ENCODE measurements at regions not wholly inside any gene's neighbourhood (a gene's known extent, or its start where the extent isn't known, plus 50 kb on each side); places are given as distances from the start of the nearest gene placed in this dataset.
A peak's percentile ranks its signal among the peaks of the same experiment; 100 is the strongest.

DNA sequence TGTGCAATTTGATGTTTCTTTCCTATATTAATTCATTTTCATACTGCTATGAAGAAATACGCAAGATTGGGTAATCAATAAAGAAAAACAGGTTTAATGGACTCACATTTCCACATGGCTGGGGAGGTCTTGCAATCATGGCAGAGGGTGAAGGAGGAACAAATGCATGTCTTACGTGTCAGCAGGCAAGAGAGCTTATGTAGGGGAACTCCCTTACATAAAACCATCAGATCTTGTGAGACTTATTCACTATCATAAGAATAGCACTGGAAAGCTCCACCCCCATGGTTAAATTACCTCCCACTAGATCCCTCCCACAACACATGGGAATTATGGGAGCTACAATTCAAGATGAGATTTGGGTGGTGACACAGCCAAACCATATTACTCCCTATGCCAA lies 418.9 kb upstream of the MAF start:
- H3K4me3 ChIP-seq: no peak overlapping the region
- intact Hi-C loops (cut with DNase I): no loop called here
- H3K9me3 ChIP-seq: no peaks in the 10 kb centered on the region
- TF ChIP-seq, protein P1, sequence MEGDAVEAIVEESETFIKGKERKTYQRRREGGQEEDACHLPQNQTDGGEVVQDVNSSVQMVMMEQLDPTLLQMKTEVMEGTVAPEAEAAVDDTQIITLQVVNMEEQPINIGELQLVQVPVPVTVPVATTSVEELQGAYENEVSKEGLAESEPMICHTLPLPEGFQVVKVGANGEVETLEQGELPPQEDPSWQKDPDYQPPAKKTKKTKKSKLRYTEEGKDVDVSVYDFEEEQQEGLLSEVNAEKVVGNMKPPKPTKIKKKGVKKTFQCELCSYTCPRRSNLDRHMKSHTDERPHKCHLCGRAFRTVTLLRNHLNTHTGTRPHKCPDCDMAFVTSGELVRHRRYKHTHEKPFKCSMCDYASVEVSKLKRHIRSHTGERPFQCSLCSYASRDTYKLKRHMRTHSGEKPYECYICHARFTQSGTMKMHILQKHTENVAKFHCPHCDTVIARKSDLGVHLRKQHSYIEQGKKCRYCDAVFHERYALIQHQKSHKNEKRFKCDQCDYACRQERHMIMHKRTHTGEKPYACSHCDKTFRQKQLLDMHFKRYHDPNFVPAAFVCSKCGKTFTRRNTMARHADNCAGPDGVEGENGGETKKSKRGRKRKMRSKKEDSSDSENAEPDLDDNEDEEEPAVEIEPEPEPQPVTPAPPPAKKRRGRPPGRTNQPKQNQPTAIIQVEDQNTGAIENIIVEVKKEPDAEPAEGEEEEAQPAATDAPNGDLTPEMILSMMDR (IDR thresholded peaks at IDR 0.05): no peak
- no peaks in the 10 kb centered on the region for H3K4me1 ChIP-seq
- ATAC-seq: no peak
- H3K36me3 ChIP-seq: no peaks in the 10 kb centered on the region
- no peaks in the 10 kb centered on the region for H3K27me3 ChIP-seq
- H3K27ac ChIP-seq: no peak overlapping the region
- DNase-seq: no peak

DNA sequence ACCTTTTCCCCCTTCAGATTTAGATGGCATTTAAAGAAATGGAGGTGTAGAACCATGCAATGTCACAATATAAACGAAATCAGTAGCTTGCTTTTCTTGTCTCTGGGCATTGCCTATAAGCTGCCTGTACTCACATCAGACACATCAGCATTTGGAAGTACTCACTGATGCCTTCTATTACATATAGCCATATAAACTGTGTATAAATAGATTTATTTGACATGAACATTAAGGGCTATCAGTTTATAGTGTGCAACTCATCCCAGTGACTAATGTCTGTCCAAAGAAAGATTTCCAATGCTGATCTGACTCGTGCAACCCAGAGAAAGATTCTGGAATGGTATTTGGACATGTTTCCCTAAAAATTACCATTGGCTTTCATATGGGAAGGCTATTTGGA lies 417.9 kb upstream of the MAF start:
- Histone ChIP-seq H3K36me3 (no peaks in the 10 kb centered on the region), H3K4me3 (no peak overlapping the region), H3K9me3 (no peaks in the 10 kb centered on the region), H3K27ac (no peak overlapping the region), H3K27me3 (no peaks in the 10 kb centered on the region), H3K4me1 (no peaks in the 10 kb centered on the region)
- ATAC-seq: no peak
- intact Hi-C loops (cut with DNase I): no loop called here
- peak in 2 of 4 donors; percentile 36 to 48 for DNase-seq
- TF ChIP-seq, protein P1 (IDR thresholded peaks at IDR 0.05): no peak

DNA sequence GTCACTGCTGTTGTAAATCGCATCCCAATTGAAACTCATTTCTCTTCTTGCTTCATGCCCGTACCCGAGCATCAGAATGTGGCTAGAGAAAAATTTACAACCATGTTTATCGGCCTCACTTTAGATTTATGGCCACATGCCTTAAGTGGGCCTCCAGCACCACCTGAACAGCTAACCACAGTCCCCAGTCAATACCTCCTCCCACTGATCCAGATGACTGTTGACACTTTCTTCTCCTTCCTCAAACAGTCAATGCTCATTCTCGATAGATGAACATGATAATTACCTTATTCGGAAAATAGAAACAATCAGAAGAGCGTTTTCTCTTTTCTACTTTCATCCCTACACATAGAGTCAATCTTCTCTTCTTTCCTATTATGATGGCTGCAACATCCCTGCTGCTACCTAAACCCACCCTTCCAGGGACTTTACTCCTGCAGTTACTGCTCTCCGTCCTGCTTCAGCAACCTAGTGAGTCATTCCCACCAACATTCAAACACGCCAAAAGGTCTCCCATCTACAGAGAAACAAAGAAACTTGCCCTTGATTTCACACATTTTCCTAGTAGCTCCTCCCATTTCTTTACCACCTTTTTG lies 416.3 kb upstream of the MAF start:
- no peak for ATAC-seq
- TF ChIP-seq, protein P1 (IDR thresholded peaks at IDR 0.05): no peak
- intact Hi-C loops (cut with DNase I): no loop called here
- Histone ChIP-seq H3K27me3 (no peaks in the 10 kb centered on the region), H3K27ac (no peak overlapping the region), H3K9me3 (no peaks in the 10 kb centered on the region), H3K4me3 (no peak overlapping the region), H3K36me3 (no peaks in the 10 kb centered on the region), H3K4me1 (no peaks in the 10 kb centered on the region)
- DNase-seq: no peak

DNA sequence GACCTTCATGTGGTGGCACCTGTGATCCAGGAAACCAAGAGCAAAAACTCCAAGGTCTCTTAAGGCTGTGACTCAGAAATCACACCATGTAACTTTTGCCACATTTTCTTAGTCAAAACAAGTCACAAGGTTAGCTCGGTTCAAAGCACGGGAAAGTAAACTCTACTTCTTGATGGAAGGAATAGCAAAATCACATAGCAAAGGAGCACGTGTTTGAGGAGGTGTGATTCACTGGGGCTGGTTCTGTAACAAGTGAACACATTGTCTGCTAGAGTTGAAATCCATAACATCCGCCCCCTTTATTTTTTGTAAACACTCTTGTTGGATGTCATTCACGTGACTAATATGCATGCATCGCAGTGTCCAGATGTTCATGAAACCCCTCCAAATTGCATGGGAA lies 415.0 kb upstream of the MAF start:
- H3K27ac ChIP-seq: no peak overlapping the region
- TF ChIP-seq, protein P1 (IDR thresholded peaks at IDR 0.05): no peak
- H3K4me3 ChIP-seq: no peak overlapping the region
- DNase-seq (no peak), ATAC-seq (no peak)
- no peaks in the 10 kb centered on the region for H3K9me3 ChIP-seq
- no peaks in the 10 kb centered on the region for H3K27me3 ChIP-seq
- no peaks in the 10 kb centered on the region for H3K4me1 ChIP-seq
- H3K36me3 ChIP-seq: no peaks in the 10 kb centered on the region
- intact Hi-C loops (cut with DNase I): no loop called here

DNA sequence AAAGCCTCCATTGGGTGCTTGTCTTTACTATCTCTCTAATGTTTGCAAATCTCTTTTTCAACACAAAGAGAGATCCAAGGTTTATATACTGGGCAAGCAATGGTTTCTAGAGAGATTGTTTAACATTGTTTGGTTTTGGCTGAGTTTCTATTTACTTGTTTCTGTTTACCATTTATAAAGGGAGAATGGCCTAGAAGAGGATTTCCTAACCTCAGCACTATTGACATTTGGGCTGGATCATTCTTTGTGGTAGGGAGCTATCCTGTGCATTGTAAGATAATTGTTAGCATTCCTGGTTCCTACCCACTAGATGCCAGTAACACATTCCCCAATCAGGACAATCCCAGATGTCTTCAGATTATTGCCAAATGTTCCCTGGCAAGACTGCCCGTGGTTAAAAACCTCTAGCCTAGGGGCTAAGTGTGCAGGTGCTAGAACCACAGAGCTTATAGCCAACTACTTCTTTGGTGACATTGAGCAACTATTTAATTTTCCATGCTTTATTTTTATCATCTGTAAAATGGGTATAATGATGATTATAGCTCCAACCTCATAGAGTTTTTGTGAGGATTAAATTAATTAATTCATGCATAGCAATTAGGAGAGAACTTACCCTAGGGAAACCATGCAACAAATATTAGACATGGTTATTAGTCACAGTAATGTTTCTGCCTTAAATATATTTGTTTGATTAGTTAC lies 413.9 kb upstream of the MAF start:
- Histone ChIP-seq H3K36me3 (no peaks in the 10 kb centered on the region), H3K27ac (no peak overlapping the region), H3K4me1 (no peaks in the 10 kb centered on the region), H3K9me3 (no peaks in the 10 kb centered on the region), H3K27me3 (no peaks in the 10 kb centered on the region), H3K4me3 (no peak overlapping the region)
- TF ChIP-seq, protein P1 (IDR thresholded peaks at IDR 0.05): no peak
- DNase-seq: no peak
- intact Hi-C loops (cut with DNase I): no loop called here
- ATAC-seq: no peak

Data from left lung (tissue), 4 donors.